Astrocyte of the cerebellum (primary cell): ENCODE measurements at regions not wholly inside any gene's neighbourhood (a gene's known extent, or its start where the extent isn't known, plus 50 kb on each side); places are given as distances from the start of the nearest gene placed in this dataset.

Experiments
- DNase-seq: peaks from one replicate; pipeline ENCODE4 v3.0.0-alpha.2; 2011; ENCODE audit warnings: low read depth
- H3K4me3 ChIP-seq: 2 replicates; pipeline ENCODE4 v1.5.1; 2011; ENCODE audit warnings: mild to moderate bottlenecking, low read depth, low read length, moderate library complexity
- in situ Hi-C: cut with HindIII; loops from 2 replicates; pipeline ENCODE4 v1.10.0; 2017; ENCODE audit warnings: low sequenced_read_pairs
- TF ChIP-seq, protein P1 (sequence below): IDR thresholded peaks from 2 replicates; pipeline ENCODE4 v1.5.1; 2012; ENCODE audit warnings: low read length, low read depth, moderate library complexity, mild to moderate bottlenecking; ENCODE audit errors: missing control alignments

DNA sequence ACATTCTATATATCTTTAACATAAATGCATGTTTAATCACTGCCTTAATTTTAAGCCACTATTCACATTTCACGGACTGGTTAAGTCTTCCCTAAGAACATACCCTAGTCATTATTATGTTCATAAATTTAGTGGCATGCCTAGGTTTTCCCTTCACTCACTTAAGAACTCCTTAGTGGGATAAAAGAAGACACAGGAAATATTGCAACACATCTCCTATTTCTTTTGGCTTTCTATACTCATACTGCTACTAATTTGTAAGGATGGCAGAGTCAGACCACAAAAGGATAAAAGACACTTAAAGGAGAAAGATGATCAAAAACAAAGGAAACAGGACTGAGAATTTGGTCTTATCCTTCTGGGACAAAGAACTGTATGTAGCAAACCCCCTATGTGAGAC, 951.4 kb downstream of the SORCS3 start:
- DNase-seq: no peak
- TF ChIP-seq, protein P1, sequence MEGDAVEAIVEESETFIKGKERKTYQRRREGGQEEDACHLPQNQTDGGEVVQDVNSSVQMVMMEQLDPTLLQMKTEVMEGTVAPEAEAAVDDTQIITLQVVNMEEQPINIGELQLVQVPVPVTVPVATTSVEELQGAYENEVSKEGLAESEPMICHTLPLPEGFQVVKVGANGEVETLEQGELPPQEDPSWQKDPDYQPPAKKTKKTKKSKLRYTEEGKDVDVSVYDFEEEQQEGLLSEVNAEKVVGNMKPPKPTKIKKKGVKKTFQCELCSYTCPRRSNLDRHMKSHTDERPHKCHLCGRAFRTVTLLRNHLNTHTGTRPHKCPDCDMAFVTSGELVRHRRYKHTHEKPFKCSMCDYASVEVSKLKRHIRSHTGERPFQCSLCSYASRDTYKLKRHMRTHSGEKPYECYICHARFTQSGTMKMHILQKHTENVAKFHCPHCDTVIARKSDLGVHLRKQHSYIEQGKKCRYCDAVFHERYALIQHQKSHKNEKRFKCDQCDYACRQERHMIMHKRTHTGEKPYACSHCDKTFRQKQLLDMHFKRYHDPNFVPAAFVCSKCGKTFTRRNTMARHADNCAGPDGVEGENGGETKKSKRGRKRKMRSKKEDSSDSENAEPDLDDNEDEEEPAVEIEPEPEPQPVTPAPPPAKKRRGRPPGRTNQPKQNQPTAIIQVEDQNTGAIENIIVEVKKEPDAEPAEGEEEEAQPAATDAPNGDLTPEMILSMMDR: no peak
- in situ Hi-C loops: no loop called here
- no peak overlapping the region for H3K4me3 ChIP-seq

DNA sequence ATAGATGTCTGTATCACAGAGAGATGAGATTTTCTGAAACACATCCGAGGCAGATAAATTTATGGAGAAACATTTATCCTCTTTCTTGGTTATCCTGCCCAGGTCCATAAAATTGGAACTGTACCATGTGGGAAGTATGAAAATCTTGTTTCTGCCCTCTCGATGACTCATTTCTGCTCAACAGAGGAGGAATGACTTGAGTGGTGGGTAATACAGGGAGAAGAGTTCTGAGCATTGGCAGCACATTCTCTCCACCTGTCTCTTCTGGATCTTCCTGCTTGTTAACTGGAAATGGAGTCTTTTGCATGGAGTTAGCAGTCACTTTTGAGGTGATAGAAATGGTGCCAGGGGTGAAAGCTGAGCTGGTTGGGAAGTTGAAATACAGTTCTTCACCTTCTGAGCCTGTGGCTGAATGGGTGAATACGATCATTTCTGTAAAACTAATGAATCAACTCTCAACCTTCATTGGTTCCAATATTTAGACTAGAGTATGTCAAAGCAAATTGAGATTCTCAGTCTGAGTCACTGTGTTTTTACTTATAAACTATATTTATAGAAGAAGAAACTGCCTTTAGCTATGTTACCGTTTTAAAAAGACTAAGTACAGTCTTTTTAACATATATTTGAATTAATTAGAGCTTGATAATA, 945.5 kb downstream of the SORCS3 start:
- in situ Hi-C loops: no loop called here
- H3K4me3 ChIP-seq: no peak overlapping the region
- TF ChIP-seq, protein P1: no peak
- DNase-seq: no peak

DNA sequence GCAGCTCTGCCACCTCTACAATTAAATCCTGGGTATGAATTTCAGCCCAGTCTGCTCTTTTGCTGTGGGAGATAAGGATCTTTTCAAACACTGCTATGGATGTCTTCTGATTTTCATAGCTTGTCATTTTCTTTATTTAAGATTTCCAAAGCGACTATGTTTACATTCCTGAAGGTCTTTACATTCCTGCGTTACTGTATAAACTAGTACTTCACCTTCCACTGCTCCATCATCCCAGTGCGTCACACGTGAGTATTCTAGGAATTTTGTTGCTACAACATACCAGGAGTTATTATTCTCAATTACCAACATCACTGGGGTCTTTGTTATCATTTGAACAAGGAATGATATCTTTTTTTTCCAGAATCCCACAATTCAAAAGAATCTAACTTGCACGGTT, 944.7 kb downstream of the SORCS3 start:
- in situ Hi-C loops: no loop called here
- H3K4me3 ChIP-seq: no peak overlapping the region
- DNase-seq: peak; percentile 23
- TF ChIP-seq, protein P1: no peak

DNA sequence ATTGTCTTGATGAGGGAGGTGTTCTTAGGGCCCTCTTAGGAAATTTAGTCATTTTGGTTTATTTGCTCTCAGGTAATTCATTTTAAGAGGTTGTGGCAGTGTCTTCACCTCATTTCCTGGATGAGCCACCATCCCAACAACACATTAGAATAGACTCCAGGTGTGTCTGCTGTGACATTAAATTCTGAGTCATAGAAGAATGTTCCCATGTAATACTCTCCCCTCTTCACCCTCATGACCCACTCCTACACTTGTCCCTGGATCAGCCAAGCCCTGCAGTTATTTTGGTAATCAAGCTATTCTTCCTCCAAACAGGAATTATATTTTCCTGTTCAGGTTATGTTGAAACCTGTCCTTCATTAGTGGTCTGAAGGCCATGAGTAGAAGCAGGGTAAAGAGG, 944.1 kb downstream of the SORCS3 start:
- in situ Hi-C loops: no loop called here

DNA sequence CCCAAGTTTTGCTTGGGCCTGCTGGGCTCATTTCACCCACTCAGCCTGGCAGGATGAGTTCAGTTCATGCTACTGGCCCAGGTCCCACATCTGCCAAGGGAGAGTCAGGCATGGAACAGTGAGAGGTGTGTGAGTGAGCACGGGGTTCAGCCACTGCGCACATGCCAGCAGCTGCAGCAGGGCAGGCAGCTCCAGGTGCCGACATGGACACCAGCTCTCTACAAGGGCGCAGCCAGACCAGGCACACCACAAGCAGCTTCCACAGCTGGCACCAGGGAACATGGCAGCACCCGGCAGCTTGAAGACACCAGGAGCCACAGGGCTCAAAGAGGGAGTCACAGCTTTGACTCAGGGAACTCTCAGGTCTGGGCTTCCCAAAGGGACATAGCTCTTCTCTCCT, 938.0 kb downstream of the SORCS3 start:
- in situ Hi-C loops: no loop called here
- TF ChIP-seq, protein P1: no peak

More for the DNA sequence above, 944.1 kb downstream of the SORCS3 start:
- no peak for DNase-seq
- TF ChIP-seq, protein P1: no peak
- H3K4me3 ChIP-seq: no peak overlapping the region

GRCh38 chr10:105577865-105578607, 936.9 kb downstream of the SORCS3 start:
- DNase-seq: no peak
- TF ChIP-seq, protein P1: no peak
- H3K4me3 ChIP-seq: no peak overlapping the region
- in situ Hi-C loops: no loop called here

More for the DNA sequence above, 938.0 kb downstream of the SORCS3 start:
- H3K4me3 ChIP-seq: no peak overlapping the region
- DNase-seq: no peak
